ENCODE measurements at regions not wholly inside any gene's neighbourhood (a gene's known extent, or its start where the extent isn't known, plus 50 kb on each side); places are given as distances from the start of the nearest gene placed in this dataset.

GRCh38 chr2:180456801-180457200 is 449.7 kb upstream of the CWC22 start:
- H3K23ac ChIP-seq (ENCODE audit: insufficient read length, low read depth, low read length) = no peak overlapping the region
- H3K4me2 ChIP-seq (ENCODE audit: insufficient read depth, insufficient read length, low read length) = no peak overlapping the region
- H3K36me3 Mint-ChIP-seq (ENCODE audit: insufficient read depth in 1 of 3, low read depth in 3 of 3) = no peaks in the 10 kb centered on the region
- H3T11ph ChIP-seq (ENCODE audit: low read length) = no peak overlapping the region
- H3K4me3 Mint-ChIP-seq = no peak overlapping the region
- no peak overlapping the region for H4K8ac ChIP-seq (replicated peaks; ENCODE audit: insufficient read length, low read depth, low read length)
- H3K27me3 ChIP-seq (ENCODE audit: insufficient read depth, low read length) = no peaks in the 10 kb centered on the region
- no peak overlapping the region for H3K14ac ChIP-seq (ENCODE audit: insufficient read depth, low read length)
- no peak overlapping the region for H4K91ac ChIP-seq (ENCODE audit: insufficient read length, low read depth, low read length)
- no peak overlapping the region for H3K27ac ChIP-seq (ENCODE audit: insufficient read length, low read depth, low read length)
- no peak overlapping the region for H3K56ac ChIP-seq (ENCODE audit: insufficient read length, low read depth, low read length)
- no peak for TF ChIP-seq CTCF (conservative IDR thresholded peaks at IDR 0.05)
- H2BK120ac ChIP-seq (ENCODE audit: low read depth, low read length, poor library complexity, severe bottlenecking) = no peak overlapping the region
- H3K4ac ChIP-seq (ENCODE audit: low read depth, low read length) = no peak overlapping the region
- no peak for DNase-seq
- no peaks in the 10 kb centered on the region for H3K23me2 ChIP-seq (ENCODE audit: insufficient read length, low read depth, low read length, poor library complexity, severe bottlenecking)
- no peak overlapping the region for H3K9ac ChIP-seq (ENCODE audit: extremely low read depth, insufficient read length, low read length)
- no peak overlapping the region for H2BK20ac ChIP-seq (ENCODE audit: low read depth, low read length, poor library complexity, severe bottlenecking)
- H2BK12ac ChIP-seq (ENCODE audit: insufficient read length, low read depth, low read length) = no peak overlapping the region
- no peak overlapping the region for H2BK5ac ChIP-seq (ENCODE audit: insufficient read length, low read length)
- no peaks in the 10 kb centered on the region for H3K4me1 ChIP-seq (ENCODE audit: insufficient read depth, low read length)
- no peak overlapping the region for H2BK15ac ChIP-seq (ENCODE audit: low read depth, low read length)
- no peak overlapping the region for H4K5ac ChIP-seq (ENCODE audit: insufficient read length, low read depth, low read length)
- no peak overlapping the region for H2AK5ac ChIP-seq (ENCODE audit: insufficient read length, low read length)
- no CpG with 5 or more reads among the region's 3 CpGs for WGBS (ENCODE audit: extremely low coverage, insufficient read length, low lambda C conversion rate)
- no peak overlapping the region for H3K18ac ChIP-seq (ENCODE audit: insufficient read length, low read depth, low read length)
- H3K9me3 Mint-ChIP-seq = no peaks in the 10 kb centered on the region
- no peaks in the 10 kb centered on the region for H3K9me3 ChIP-seq (ENCODE audit: control insufficient read depth, low read depth, low read length)
- no peaks in the 10 kb centered on the region for H3K79me1 ChIP-seq (ENCODE audit: insufficient read depth, low read depth, low read length, poor library complexity, severe bottlenecking)
- no peak overlapping the region for H3K27ac Mint-ChIP-seq
- no peaks in the 10 kb centered on the region for H3K79me2 ChIP-seq (ENCODE audit: insufficient read depth, low read length)
- H4K20me1 ChIP-seq (ENCODE audit: control insufficient read depth, insufficient read depth, insufficient read length) = no peaks in the 10 kb centered on the region
- no peaks in the 10 kb centered on the region for H3K27me3 Mint-ChIP-seq (ENCODE audit: low read depth)
- H3K4me1 Mint-ChIP-seq = no peaks in the 10 kb centered on the region
- no peak overlapping the region for H2AFZ ChIP-seq (ENCODE audit: low read length)

Data from H9 (cell line).